Natural killer cell treated with Interleukin-12 subunit alpha and Interleukin-12 subunit beta and Interleukin-15 and Interleukin-18, amount 100 ng/mL, for 72 hours (primary cell): ENCODE measurements at regions not wholly inside any gene's neighbourhood (a gene's known extent, or its start where the extent isn't known, plus 50 kb on each side); places are given as distances from the start of the nearest gene placed in this dataset.

ENCODE experiments used
- ATAC-seq, 2 donors: fragments of 150-1000 bp; cut with Tn5 transposase in 1 of 2; sonication (Bioruptor Pico), chemical (Tn5 transposase) in 1 of 2; 2 replicates each; pipeline ENCODE4 v1.10.0; 2021
- DNase-seq: peaks from one replicate; pipeline ENCODE4 v3.0.0; 2022; ENCODE audit warnings: low spot score
- H3K27ac Mint-ChIP-seq, 2 donors: 1 replicate in 1 of 2; 2 replicates in 1 of 2; pipeline ENCODE4 v1.8.0; 2022; ENCODE audit warnings: mixed read lengths in 2 of 2, mild to moderate bottlenecking in 1 of 2, moderate library complexity in 1 of 2
- H3K27me3 Mint-ChIP-seq, 2 donors: 1 replicate in 1 of 2; 2 replicates in 1 of 2; pipeline ENCODE4 v1.8.0; 2022; ENCODE audit warnings: mixed read lengths in 2 of 2
- H3K36me3 Mint-ChIP-seq: one replicate; pipeline ENCODE4 v1.8.0; 2022; ENCODE audit warnings: mixed read lengths
- H3K4me1 Mint-ChIP-seq, 2 donors: 1 replicate in 1 of 2; 2 replicates in 1 of 2; pipeline ENCODE4 v1.8.0; 2022; ENCODE audit warnings: low read depth in 2 of 2, mixed read lengths in 2 of 2, mild to moderate bottlenecking in 1 of 2
- H3K4me3 Mint-ChIP-seq: one replicate; pipeline ENCODE4 v1.8.0; 2022; ENCODE audit warnings: mixed read lengths
- H3K9me3 Mint-ChIP-seq: 2 replicates; pipeline ENCODE4 v1.8.0; 2022; ENCODE audit warnings: mixed read lengths

DNA sequence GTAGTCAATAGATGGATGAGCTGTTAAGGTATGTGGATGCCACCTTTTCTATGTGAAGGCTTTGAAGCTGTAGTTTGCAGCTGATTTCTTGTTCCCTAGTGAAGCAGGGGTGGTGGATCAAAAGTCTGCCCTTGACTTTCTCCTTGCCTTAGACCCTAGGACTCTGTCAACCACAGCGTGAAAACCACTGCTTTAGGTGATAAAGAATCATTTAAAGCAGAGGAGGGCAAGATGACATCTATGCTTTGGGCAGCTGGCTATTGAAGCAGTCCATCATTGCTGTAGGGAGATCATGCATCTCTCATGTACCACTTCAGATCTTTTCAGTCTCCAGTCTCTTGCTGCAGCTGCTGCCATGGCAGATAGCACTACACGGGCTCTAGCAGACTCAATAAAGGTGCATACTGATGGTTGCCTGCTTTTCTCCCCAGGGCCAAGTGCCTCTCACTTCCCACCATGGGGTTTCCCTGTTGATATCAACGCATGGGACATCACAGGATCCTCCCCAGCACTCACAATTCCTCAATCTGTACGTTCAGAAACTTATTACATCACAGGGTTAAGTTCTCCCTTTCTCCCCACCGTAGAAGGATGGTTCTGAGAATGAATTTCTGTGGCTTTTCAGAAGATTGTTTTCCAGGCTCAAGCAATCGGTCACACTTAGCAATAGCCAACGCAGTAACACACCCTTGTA lies 122.0 kb upstream of the STMND1 start:
- peaks cover 3% of the 10 kb centered on the region for H3K9me3 Mint-ChIP-seq

GRCh38 chr6:16978686-16979085 lies 123.2 kb upstream of the STMND1 start:
- H3K4me1 Mint-ChIP-seq = peaks cover 15 to 17% of the 10 kb centered on the region in 2 donors
- H3K9me3 Mint-ChIP-seq = peaks cover 3% of the 10 kb centered on the region
- H3K27ac Mint-ChIP-seq = no peak overlapping the region
- no peak for DNase-seq
- no peak overlapping the region for H3K4me3 Mint-ChIP-seq
- ATAC-seq = no peak
- H3K27me3 Mint-ChIP-seq = peaks cover 56 to 61% of the 10 kb centered on the region in 2 donors
- H3K36me3 Mint-ChIP-seq = no peaks in the 10 kb centered on the region

More for the DNA sequence above, 122.0 kb upstream of the STMND1 start:
- H3K4me3 Mint-ChIP-seq = no peak overlapping the region
- H3K36me3 Mint-ChIP-seq = no peaks in the 10 kb centered on the region
- no peak for DNase-seq
- H3K27ac Mint-ChIP-seq = peak overlapping the region in 1 of 2 donors; percentile 5
- peak in 1 of 2 donors; percentile 44 for ATAC-seq
- H3K27me3 Mint-ChIP-seq = peaks cover 57 to 61% of the 10 kb centered on the region in 2 donors
- peaks cover 15 to 17% of the 10 kb centered on the region in 2 donors for H3K4me1 Mint-ChIP-seq

- DNase-seq (no peak), ATAC-seq (no peak)
- peaks cover 3% of the 10 kb centered on the region for H3K9me3 Mint-ChIP-seq
- H3K4me3 Mint-ChIP-seq = no peak overlapping the region
- no peaks in the 10 kb centered on the region for H3K36me3 Mint-ChIP-seq
- peaks cover 15 to 17% of the 10 kb centered on the region in 2 donors for H3K4me1 Mint-ChIP-seq
- H3K27ac Mint-ChIP-seq = no peak overlapping the region
- peaks cover 66 to 81% of the 10 kb centered on the region in 2 donors for H3K27me3 Mint-ChIP-seq
These were observed 125.3 kb upstream of the STMND1 start for GRCh38 chr6:16976385-16977183.

GRCh38 chr6:16974704-16975359 lies 127.0 kb upstream of the STMND1 start:
- peaks cover 3% of the 10 kb centered on the region for H3K9me3 Mint-ChIP-seq
- no peak overlapping the region for H3K27ac Mint-ChIP-seq
- ATAC-seq (no peak), DNase-seq (no peak)
- H3K4me3 Mint-ChIP-seq = no peak overlapping the region
- H3K4me1 Mint-ChIP-seq = peaks cover 7 to 12% of the 10 kb centered on the region in 2 donors
- H3K36me3 Mint-ChIP-seq = no peaks in the 10 kb centered on the region
- peaks cover 64 to 80% of the 10 kb centered on the region in 2 donors for H3K27me3 Mint-ChIP-seq

DNA sequence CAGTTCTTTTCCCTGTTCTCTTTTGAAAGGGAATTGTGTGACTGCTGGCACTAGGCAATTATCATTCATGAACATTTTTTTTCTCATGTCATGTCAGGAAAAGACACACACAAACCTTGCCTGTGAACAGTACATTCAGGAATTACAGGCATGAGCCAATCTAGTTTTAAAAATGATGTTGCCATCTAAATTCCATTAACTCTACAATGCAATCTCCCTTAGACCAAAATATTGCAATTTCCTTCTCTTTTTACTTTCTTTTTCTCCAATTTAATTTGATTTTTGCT lies 127.5 kb upstream of the STMND1 start:
- ATAC-seq = no peak
- Mint-ChIP-seq H3K9me3 (no peaks in the 10 kb centered on the region), H3K27me3 (peaks cover 65 to 80% of the 10 kb centered on the region in 2 donors), H3K4me1 (peaks cover 2 to 8% of the 10 kb centered on the region in 2 donors), H3K4me3 (no peak overlapping the region), H3K27ac (no peak overlapping the region), H3K36me3 (no peaks in the 10 kb centered on the region)
- no peak for DNase-seq

DNA sequence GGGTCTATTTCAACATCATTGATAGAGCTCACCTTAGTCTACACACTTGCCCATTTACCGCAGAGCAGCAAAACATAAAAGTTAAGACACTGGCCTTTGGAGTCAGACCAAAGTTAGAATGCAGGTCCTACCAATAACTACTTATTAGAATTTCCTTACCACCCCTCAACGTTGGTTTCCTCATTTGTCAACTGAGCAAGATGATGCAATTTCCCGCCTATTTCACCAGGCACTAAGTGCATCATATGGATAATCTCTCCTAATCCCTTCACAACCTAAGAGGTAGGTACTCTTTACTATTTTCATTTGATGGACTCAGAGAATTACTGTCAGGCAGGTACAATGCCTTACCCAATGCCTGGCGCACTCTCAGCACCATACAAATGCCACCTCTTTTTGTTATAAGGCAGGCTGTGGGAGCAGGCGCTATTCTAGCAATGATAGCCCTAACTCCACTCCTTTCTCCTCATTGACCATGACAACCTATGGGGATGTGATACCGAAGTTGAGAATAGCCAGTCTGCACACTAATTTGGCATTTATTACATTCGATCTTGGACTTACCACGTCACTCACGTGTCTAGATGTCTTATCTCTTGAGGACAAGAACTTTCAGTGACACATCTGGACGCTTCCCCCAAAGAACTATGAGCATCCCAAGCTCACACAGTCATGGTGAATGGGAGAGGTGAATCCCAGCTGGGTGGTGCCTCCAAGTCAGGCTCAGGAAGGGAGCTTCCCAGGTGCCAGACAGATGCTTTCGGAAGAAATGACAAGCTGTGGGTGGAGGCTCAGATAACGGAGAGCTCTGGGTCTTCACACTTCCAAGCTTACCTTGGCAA lies 128.1 kb upstream of the STMND1 start:
- Mint-ChIP-seq H3K27me3 (peaks cover 62 to 77% of the 10 kb centered on the region in 2 donors), H3K36me3 (no peaks in the 10 kb centered on the region), H3K9me3 (no peaks in the 10 kb centered on the region), H3K4me1 (peaks cover 0 to 3% of the 10 kb centered on the region in 2 donors), H3K27ac (no peak overlapping the region), H3K4me3 (no peak overlapping the region)
- no peak for ATAC-seq
- DNase-seq = no peak

DNA sequence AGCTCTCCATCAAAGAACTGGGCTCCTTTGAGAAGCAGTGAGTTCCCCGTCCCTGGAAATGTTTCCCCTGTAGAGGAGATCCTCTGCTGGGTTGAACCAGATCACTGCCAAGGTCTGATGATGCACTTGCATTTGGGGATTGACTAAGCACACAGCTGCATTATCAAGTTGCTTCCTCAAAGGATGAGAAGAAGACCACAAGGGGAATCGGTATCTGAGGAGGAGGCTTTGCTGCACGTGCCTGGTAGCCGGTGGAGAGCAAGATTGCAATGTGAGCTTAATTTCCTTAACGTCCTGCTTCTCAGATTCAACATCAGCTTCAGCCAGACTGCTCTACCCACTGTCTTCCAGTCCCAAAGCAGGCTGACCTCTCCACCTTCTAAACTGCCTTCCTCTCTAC lies 128.8 kb upstream of the STMND1 start:
- H3K27ac Mint-ChIP-seq = no peak overlapping the region
- ATAC-seq (no peak), DNase-seq (no peak)
- H3K4me1 Mint-ChIP-seq = peaks cover 0 to 3% of the 10 kb centered on the region in 2 donors
- H3K4me3 Mint-ChIP-seq = no peak overlapping the region
- no peaks in the 10 kb centered on the region for H3K36me3 Mint-ChIP-seq
- peaks cover 58 to 73% of the 10 kb centered on the region in 2 donors for H3K27me3 Mint-ChIP-seq
- no peaks in the 10 kb centered on the region for H3K9me3 Mint-ChIP-seq

- no peak overlapping the region for H3K27ac Mint-ChIP-seq
- peaks cover 53 to 68% of the 10 kb centered on the region in 2 donors for H3K27me3 Mint-ChIP-seq
- H3K36me3 Mint-ChIP-seq = no peaks in the 10 kb centered on the region
- no peak overlapping the region for H3K4me3 Mint-ChIP-seq
- H3K9me3 Mint-ChIP-seq = no peaks in the 10 kb centered on the region
- DNase-seq = no peak
- no peak for ATAC-seq
- H3K4me1 Mint-ChIP-seq = peaks cover 0 to 3% of the 10 kb centered on the region in 2 donors
These were observed 129.3 kb upstream of the STMND1 start for GRCh38 chr6:16972535-16972934.

DNA sequence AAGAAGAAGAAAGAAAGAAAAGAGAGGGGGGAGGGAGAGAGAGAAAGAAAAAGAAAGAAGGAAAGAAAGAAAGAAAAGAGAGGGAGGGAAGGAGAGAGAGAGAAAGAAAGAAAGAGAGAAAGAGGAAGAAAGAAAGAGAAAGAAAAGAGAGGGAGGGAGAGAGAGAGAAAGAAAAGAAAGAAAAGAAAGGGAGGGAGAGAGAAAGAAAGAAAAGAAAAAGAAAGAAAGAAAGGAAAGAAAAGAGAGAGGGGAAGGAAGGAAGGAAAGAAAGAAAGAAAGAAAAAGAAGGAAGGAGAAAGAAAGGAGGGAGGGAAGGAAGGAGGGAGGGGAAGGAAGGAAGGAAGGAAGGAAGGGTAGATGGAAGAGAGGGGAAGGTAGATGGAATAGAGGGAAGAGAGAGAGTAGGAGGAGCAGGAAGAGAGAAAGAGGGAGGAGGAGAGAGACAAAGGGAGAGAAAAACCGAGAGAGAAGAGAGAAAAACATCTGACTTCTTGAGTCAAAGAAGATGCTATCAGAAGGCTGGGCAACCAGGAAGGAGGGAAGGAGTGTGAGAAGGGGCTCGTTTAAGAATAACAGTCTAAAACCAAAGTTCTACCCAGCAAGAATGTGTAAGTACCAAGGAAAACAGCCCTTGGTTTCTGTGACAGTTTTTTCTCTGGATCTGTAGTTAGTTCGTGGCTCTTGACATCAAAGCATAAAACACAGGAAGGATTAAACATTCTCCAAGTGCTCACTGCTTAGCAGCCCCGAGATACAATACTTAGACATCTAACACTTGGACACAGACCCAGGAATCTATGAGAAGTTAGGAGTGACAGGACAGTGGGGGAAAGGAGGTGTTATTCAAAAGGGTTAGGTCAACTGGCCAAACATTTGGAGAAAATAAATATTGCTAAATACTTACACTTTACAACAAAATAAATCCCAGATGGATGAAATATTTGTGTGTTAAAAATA lies 131.9 kb upstream of the STMND1 start:
- no peak overlapping the region for H3K4me3 Mint-ChIP-seq
- ATAC-seq (no peak), DNase-seq (no peak)
- peaks cover 1 to 2% of the 10 kb centered on the region in 2 donors for H3K4me1 Mint-ChIP-seq
- no peak overlapping the region for H3K27ac Mint-ChIP-seq
- no peaks in the 10 kb centered on the region for H3K36me3 Mint-ChIP-seq
- H3K27me3 Mint-ChIP-seq = peaks cover 39 to 55% of the 10 kb centered on the region in 2 donors
- H3K9me3 Mint-ChIP-seq = no peaks in the 10 kb centered on the region

DNA sequence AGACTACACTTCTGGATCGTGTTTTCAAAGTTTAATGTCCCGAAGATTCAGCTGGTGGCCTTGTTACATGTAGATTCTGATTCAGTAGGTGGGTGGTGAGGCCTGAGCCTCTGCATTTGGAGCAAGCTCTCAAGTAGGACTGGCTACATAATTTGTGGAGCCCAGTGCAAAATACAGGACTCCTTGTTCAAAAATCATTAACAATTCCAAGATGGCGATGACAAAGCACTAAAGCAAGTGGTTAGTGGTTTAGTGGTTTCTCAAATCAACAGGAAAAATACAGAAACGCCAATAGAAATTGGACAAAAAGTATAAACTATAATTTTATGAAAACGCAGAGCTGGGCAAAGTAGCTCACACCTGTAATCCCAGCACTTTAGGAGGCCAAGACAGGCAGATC lies 133.7 kb upstream of the STMND1 start:
- no peak overlapping the region for H3K4me3 Mint-ChIP-seq
- no peak for ATAC-seq
- no peak overlapping the region for H3K27ac Mint-ChIP-seq
- H3K4me1 Mint-ChIP-seq = peaks cover 6 to 8% of the 10 kb centered on the region in 2 donors
- DNase-seq = no peak
- peaks cover 37 to 48% of the 10 kb centered on the region in 2 donors for H3K27me3 Mint-ChIP-seq
- H3K9me3 Mint-ChIP-seq = no peaks in the 10 kb centered on the region
- no peaks in the 10 kb centered on the region for H3K36me3 Mint-ChIP-seq

- DNase-seq (no peak), ATAC-seq (no peak)
- Mint-ChIP-seq H3K4me1 (peaks cover 6 to 8% of the 10 kb centered on the region in 2 donors), H3K4me3 (no peak overlapping the region), H3K27ac (no peak overlapping the region), H3K27me3 (peaks cover 36 to 45% of the 10 kb centered on the region in 2 donors), H3K36me3 (no peaks in the 10 kb centered on the region), H3K9me3 (no peaks in the 10 kb centered on the region)
These were observed 134.4 kb upstream of the STMND1 start for GRCh38 chr6:16967470-16967817.

- H3K27ac Mint-ChIP-seq = no peak overlapping the region
- no peak for DNase-seq
These were observed 134.9 kb upstream of the STMND1 start for GRCh38 chr6:16966791-16967469.

More at GRCh38 chr6:16966791-16967469, 134.9 kb upstream of the STMND1 start:
- H3K4me1 Mint-ChIP-seq = peaks cover 6 to 8% of the 10 kb centered on the region in 2 donors
- peaks cover 37 to 44% of the 10 kb centered on the region in 2 donors for H3K27me3 Mint-ChIP-seq
- ATAC-seq = no peak
- H3K9me3 Mint-ChIP-seq = no peaks in the 10 kb centered on the region
- no peaks in the 10 kb centered on the region for H3K36me3 Mint-ChIP-seq
- H3K4me3 Mint-ChIP-seq = no peak overlapping the region
